ENCODE measurements at regions not wholly inside any gene's neighbourhood (a gene's known extent, or its start where the extent isn't known, plus 50 kb on each side); places are given as distances from the start of the nearest gene placed in this dataset.
"Not testable (repeated sequence)": the region's sequence is repeated elsewhere in the genome, so short reads cannot be mapped to it uniquely, and the experiment has no call there.

DNA sequence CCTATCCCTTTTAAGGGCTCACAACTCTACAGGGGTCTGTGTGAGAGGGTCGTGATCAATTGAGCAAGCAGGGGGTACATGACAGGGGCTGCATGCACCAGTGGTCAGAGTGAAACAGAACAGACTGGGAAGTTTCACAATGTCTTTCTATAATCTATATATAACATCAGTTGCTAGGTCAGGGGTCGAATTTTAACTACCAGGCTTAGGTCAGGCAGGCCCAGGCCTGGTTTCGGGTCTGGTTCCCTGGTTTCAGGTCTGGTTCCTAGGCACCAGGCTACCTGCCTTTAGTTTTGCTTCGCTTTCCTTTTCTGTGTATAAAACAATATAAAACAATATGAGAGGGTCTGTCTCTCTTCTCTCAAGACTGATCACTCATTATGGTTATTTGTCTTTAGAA is 390.2 kb upstream of the CHORDC1 start:
- ATAC-seq; DNase-seq; H3K4me3 Mint-ChIP-seq; H3K9me3 Mint-ChIP-seq (ENCODE audit: low read depth); H3K27ac Mint-ChIP-seq; H3K36me3 Mint-ChIP-seq; H3K4me1 Mint-ChIP-seq; CTCF ChIA-PET; H3K27me3 Mint-ChIP-seq: not testable (repeated sequence)

DNA sequence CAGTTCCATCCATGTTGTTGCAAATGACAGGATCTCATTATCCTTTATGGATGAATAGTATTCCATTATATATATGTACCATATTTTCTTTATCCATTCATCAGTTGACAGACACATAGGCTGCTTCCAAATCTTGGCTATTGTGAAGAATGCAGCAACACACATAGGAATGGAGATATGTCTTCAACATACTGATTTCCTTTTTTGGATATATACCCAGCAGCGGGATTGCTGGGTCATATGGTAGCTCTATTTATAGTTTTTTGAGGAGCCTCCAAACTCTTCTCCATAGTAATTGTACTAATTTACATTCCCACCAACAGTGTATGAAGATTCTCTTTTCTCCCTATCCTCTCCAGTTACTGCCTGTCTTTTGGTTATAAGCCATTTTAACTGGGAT is 383.9 kb upstream of the CHORDC1 start:
- ATAC-seq (no peak), DNase-seq (no peak)
- Mint-ChIP-seq H3K4me3 (no peak overlapping the region), H3K27me3 (no peaks in the 10 kb centered on the region), H3K9me3 (ENCODE audit: low read depth) (peaks cover 2% of the 10 kb centered on the region), H3K36me3 (no peaks in the 10 kb centered on the region), H3K4me1 (no peaks in the 10 kb centered on the region), H3K27ac (no peak overlapping the region)
- CTCF ChIA-PET = no interaction called here

DNA sequence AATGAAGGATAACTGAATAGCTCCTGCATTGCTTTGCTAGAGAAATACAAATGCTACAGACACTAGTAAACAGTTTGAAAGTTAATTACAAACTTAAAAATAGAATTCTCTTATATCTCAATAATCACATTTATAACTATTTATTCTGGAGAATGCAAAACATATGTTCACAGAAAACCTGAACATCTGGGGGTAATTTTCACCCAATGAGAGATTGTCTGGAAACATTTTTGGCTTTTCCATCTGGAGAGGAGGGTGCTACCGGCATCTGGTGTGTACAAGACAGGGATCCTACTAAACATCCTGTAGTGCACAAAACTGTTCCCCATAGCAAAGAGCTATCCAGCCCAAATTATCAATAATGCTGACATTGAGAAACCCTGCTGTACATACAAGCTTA is 378.4 kb upstream of the CHORDC1 start:
- H3K36me3 Mint-ChIP-seq = no peaks in the 10 kb centered on the region
- ATAC-seq (no peak), DNase-seq (no peak)
- H3K27ac Mint-ChIP-seq = no peak overlapping the region
- H3K4me3 Mint-ChIP-seq = no peak overlapping the region
- peaks cover 3% of the 10 kb centered on the region for H3K9me3 Mint-ChIP-seq (ENCODE audit: low read depth)
- CTCF ChIA-PET = no interaction called here
- H3K27me3 Mint-ChIP-seq = no peaks in the 10 kb centered on the region
- H3K4me1 Mint-ChIP-seq = no peaks in the 10 kb centered on the region

DNA sequence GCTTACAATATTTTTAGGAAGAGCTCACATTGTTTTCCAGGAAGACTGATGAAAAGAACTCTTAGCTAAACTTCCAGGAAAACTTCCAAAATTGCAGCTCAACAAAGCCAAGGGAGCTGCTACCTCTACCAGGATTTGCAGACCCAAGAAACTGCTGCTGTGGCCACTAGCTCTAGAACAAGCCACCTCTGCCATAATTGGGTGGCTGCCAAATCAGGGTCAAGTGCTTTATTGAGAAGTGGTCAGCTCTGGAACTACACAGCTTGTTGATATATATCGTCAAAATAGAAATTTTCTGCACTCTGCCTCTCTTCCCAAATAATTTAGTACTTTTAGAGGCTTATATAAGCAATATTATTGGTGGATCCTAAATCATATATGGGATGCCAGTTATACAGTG is 371.8 kb upstream of the CHORDC1 start:
- H3K9me3 Mint-ChIP-seq (ENCODE audit: low read depth) = peaks cover 2% of the 10 kb centered on the region
- H3K36me3 Mint-ChIP-seq = no peaks in the 10 kb centered on the region
- CTCF ChIA-PET = no interaction called here
- no peak overlapping the region for H3K4me3 Mint-ChIP-seq
- ATAC-seq (no peak), DNase-seq (no peak)
- H3K27me3 Mint-ChIP-seq = no peaks in the 10 kb centered on the region
- no peak overlapping the region for H3K27ac Mint-ChIP-seq
- H3K4me1 Mint-ChIP-seq = no peaks in the 10 kb centered on the region

DNA sequence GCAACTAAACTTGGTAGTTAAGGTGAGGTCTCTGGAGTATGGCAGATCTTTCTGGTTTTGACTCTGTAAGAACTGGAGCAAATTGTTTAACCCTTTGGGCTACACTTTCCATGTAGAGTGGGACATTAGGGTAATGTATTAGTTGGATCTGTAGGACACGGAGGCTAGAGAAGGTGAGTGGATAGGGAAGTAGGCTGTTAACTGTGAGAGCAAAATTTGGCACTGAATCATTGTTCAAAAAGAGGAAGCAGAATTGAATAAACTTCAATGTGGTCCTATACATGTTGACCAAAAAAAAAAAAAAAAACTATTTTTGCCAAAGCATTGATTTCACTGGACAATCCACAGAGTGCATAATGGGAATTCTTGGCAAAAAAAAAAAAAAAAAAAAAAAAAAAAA is 370.2 kb upstream of the CHORDC1 start:
- H3K36me3 Mint-ChIP-seq = no peaks in the 10 kb centered on the region
- CTCF ChIA-PET = no interaction called here
- no peak overlapping the region for H3K4me3 Mint-ChIP-seq
- no peak for DNase-seq
- no peaks in the 10 kb centered on the region for H3K27me3 Mint-ChIP-seq
- H3K9me3 Mint-ChIP-seq (ENCODE audit: low read depth) = peaks cover 2% of the 10 kb centered on the region
- ATAC-seq = no peak
- no peak overlapping the region for H3K27ac Mint-ChIP-seq
- no peaks in the 10 kb centered on the region for H3K4me1 Mint-ChIP-seq

DNA sequence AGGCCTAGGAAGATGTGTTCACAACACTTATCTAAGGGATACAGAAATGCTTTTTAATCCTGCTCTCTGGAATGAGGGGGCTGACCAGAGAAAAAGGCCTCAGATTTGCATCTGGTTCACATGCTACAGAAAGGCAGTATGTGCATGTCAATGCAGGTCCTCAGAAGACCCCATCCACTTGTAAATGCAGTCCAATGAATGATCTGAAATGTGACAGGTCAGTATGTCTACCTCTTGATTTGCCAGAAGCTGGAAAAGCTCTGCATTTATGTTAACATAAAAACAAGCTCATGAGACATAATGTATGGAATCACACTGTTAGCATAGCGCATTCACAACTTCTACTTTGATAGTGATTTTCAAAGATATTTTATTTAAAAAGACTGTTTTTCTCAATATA is 367.4 kb upstream of the CHORDC1 start:
- Mint-ChIP-seq H3K27ac (no peak overlapping the region), H3K4me3 (no peak overlapping the region), H3K27me3 (no peaks in the 10 kb centered on the region), H3K36me3 (no peaks in the 10 kb centered on the region), H3K9me3 (ENCODE audit: low read depth) (no peaks in the 10 kb centered on the region), H3K4me1 (no peaks in the 10 kb centered on the region)
- ATAC-seq (no peak), DNase-seq (no peak)
- CTCF ChIA-PET = no interaction called here

DNA sequence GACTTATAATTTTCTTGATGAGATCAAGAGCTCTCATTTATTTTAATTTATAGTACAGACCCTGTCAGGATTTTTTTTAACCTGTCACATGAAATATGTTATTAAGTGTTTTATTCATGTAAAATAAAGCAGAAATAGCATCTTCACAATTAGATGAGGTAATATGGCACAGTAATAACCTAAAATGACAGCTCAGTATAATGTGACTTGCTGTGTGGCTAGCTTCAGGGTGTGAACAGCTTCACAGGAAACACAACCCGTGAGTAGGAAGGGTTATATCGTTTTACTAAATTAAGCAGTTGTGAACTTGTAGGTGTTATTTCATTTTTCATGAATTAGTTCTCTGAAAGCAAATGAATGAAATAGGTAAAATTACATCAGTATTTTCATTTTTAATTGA is 366.9 kb upstream of the CHORDC1 start:
- ATAC-seq (no peak), DNase-seq (no peak)
- no peaks in the 10 kb centered on the region for H3K36me3 Mint-ChIP-seq
- H3K27me3 Mint-ChIP-seq = no peaks in the 10 kb centered on the region
- H3K27ac Mint-ChIP-seq = no peak overlapping the region
- H3K9me3 Mint-ChIP-seq (ENCODE audit: low read depth) = no peaks in the 10 kb centered on the region
- no peak overlapping the region for H3K4me3 Mint-ChIP-seq
- CTCF ChIA-PET = no interaction called here
- H3K4me1 Mint-ChIP-seq = no peaks in the 10 kb centered on the region

DNA sequence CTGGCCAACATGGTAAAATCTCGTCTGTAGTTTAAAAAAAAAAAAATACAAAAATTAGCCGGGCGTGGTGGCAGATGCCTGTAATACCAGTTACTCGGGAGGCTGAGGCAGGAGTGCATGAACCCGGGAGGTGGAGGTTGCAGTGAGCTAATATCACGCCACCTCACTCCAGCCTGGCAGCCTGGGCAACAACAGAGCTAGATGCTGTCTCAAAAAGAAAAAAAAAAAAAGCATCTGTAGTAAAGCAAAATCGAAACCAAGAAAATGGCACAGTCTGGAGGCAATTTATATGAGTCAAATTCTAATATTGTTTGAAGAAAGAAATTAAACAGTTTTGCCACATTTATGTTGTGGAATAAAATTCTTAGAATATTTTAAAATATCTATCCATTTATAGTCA is 365.0 kb upstream of the CHORDC1 start:
- H3K4me1 Mint-ChIP-seq = no peaks in the 10 kb centered on the region
- ATAC-seq = no peak
- no peaks in the 10 kb centered on the region for H3K27me3 Mint-ChIP-seq
- H3K4me3 Mint-ChIP-seq = no peak overlapping the region
- CTCF ChIA-PET = no interaction called here
- no peaks in the 10 kb centered on the region for H3K9me3 Mint-ChIP-seq (ENCODE audit: low read depth)
- no peak for DNase-seq
- no peaks in the 10 kb centered on the region for H3K36me3 Mint-ChIP-seq
- no peak overlapping the region for H3K27ac Mint-ChIP-seq

DNA sequence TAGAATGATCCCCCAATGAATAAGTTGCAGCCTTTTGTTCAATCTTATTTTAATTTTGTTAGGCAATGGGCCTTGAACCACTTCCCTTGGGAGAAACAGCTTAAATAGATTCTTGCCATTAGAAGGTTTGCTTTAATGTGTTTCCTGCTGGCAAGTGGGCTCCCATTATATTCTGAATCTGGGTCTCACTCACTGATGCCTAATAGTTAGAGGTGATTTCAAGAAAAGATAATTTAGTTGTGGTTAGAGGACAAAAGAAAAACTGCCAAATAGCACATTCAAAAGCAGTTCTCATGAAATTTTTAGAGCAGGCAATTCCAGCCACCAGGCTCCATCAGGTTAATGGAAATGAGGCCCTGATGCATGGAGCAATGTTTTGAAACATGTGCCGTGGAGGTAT is 362.6 kb upstream of the CHORDC1 start:
- peaks cover 2% of the 10 kb centered on the region for H3K36me3 Mint-ChIP-seq
- no peaks in the 10 kb centered on the region for H3K27me3 Mint-ChIP-seq
- H3K4me3 Mint-ChIP-seq = no peak overlapping the region
- DNase-seq (no peak), ATAC-seq (no peak)
- no peak overlapping the region for H3K27ac Mint-ChIP-seq
- H3K9me3 Mint-ChIP-seq (ENCODE audit: low read depth) = peaks cover 2% of the 10 kb centered on the region
- CTCF ChIA-PET = no interaction called here
- no peaks in the 10 kb centered on the region for H3K4me1 Mint-ChIP-seq

DNA sequence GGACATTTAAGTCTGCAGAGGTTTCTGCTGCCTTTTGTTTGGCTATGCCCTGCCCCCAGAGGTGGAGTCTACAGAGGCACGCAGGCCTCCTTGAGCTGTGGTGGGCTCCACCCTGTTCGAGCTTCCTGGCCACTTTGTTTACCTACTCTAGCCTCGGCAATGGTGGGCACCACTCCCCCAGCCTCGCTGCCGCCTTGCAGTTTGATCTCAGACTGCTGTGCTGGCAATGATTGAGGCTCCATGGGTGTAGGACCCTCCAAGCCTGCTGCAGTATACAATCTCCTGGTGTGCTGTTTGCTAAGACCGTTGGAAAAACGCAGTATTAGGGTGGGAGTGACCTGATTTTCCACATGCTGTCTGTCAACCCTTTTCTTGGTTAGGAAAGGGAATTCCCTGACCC is 360.1 kb upstream of the CHORDC1 start:
- DNase-seq; CTCF ChIA-PET; H3K27ac Mint-ChIP-seq; H3K36me3 Mint-ChIP-seq; ATAC-seq; H3K27me3 Mint-ChIP-seq; H3K4me3 Mint-ChIP-seq; H3K4me1 Mint-ChIP-seq; H3K9me3 Mint-ChIP-seq (ENCODE audit: low read depth): not testable (repeated sequence)

DNA sequence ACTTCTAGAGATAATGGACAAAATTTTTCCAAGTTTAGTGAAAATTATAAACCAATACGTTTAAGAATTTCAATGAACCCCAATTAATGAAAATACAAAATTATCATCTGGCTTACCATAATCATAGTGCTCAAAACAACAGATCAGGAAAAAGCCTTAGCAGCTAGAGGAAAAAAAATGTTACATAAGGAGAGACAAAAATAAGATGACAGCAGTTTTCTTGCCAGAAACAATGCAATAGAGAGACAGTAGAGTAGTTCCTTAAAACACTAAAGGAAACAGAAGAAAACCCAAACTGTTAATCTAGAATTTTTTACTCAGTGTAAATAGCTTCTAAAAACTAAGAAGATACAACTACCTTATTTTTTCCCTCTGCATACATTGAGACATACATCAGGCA is 341.7 kb upstream of the CHORDC1 start:
- no peaks in the 10 kb centered on the region for H3K36me3 Mint-ChIP-seq
- no peaks in the 10 kb centered on the region for H3K27me3 Mint-ChIP-seq
- ATAC-seq (no peak), DNase-seq (no peak)
- no peaks in the 10 kb centered on the region for H3K4me1 Mint-ChIP-seq
- H3K4me3 Mint-ChIP-seq = no peak overlapping the region
- CTCF ChIA-PET = no interaction called here
- H3K9me3 Mint-ChIP-seq (ENCODE audit: low read depth) = peaks cover 3% of the 10 kb centered on the region
- H3K27ac Mint-ChIP-seq = no peak overlapping the region

DNA sequence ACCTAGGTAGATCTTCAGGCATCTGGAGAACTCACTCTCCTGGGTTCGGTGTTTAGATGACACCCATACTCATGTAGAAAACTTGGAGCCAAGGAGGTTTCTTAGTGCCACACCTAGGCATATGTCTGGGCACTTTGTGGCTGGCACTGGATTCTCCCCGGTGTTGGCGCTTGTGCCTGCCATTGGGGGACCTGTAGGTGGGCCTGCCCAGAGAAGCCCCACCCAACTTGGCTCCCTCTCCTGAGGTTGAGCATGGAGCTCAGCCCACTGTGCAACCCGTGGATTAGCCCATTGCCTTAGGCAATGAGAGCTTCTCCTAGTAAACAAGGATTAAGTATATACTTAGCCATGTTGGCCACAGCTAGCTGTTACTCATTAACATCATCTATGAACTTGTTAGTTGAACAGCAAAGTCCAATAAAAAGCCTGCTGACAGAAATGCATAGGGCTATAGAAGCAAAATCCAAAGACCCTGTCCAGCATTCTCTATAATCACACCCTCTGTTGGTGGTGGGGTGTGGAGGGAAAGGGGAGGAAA is 335.5 kb upstream of the CHORDC1 start:
- Mint-ChIP-seq H3K4me1 (no peaks in the 10 kb centered on the region), H3K27me3 (no peaks in the 10 kb centered on the region), H3K4me3 (no peak overlapping the region), H3K9me3 (ENCODE audit: low read depth) (peaks cover 3% of the 10 kb centered on the region), H3K27ac (no peak overlapping the region), H3K36me3 (no peaks in the 10 kb centered on the region)
- CTCF ChIA-PET = interaction anchor here (0.7 kb wide), 1 partner anchor 485 kb away, joined by 3 read pairs; no protein-coding TSS in a partner anchor
- DNase-seq (no peak), ATAC-seq (no peak)

DNA sequence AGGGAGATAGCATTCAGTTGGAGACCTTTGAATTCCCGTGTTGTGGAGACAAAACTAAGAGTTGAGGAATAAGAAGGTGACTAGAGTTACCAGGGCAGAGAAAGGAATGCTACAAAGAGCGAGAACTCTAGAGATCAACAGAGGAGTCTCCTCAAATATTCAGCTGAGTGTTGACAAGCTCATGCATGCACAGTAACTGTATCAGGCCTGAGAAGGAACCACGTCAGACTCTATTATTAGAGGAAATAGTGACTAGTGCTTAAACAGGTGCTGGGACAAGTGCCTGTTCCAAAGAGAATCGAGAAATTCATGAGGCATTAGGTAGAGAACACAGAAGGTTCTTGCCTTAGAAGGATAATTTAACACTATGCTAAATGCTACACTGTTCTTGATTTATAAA is 333.8 kb upstream of the CHORDC1 start:
- Mint-ChIP-seq H3K27me3 (no peaks in the 10 kb centered on the region), H3K27ac (no peak overlapping the region), H3K36me3 (no peaks in the 10 kb centered on the region), H3K4me3 (no peak overlapping the region), H3K4me1 (no peaks in the 10 kb centered on the region), H3K9me3 (ENCODE audit: low read depth) (peaks cover 3% of the 10 kb centered on the region)
- CTCF ChIA-PET = no interaction called here
- ATAC-seq = no peak
- no peak for DNase-seq

DNA sequence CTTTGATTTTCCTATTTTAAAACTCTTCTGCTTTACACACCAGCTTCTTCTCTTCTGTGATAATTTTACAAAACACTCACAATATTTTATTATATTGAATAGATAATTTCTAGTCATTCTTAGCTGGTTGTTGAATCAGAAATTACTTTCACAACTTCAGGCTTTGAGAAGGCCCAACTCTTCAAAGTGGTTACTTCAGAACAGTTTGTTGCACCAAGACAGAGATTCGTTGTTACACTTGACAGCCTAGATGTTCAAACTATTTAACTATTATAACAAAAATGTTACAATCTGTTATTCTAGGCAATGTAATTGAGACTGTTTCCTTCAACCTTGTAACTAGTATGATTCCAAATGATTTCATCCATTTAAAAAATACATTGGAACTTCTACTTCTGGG is 333.2 kb upstream of the CHORDC1 start:
- Mint-ChIP-seq H3K36me3 (no peaks in the 10 kb centered on the region), H3K27ac (no peak overlapping the region), H3K27me3 (no peaks in the 10 kb centered on the region), H3K4me1 (no peaks in the 10 kb centered on the region), H3K9me3 (ENCODE audit: low read depth) (peaks cover 3% of the 10 kb centered on the region), H3K4me3 (no peak overlapping the region)
- CTCF ChIA-PET = no interaction called here
- DNase-seq = no peak
- no peak for ATAC-seq

DNA sequence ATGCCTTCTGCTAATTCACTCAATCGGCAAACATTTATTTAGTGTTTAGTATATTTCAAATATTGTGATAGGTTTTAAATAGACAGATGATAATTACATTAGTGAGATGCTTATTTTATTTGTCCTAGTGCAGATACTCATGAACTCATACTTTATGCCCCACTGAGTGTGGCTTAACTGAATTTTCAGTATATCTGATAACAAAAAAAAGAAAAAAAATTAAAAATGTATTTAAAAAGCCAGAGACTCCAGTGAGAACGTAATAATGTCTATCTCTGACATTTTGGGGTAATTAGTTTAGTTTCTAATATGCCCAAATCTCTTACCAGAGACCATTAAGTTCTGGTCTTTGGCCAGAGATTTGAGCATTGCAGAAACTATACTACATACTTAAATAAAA is 332.6 kb upstream of the CHORDC1 start:
- no peak for DNase-seq
- Mint-ChIP-seq H3K4me3 (no peak overlapping the region), H3K27ac (no peak overlapping the region), H3K4me1 (no peaks in the 10 kb centered on the region), H3K27me3 (no peaks in the 10 kb centered on the region), H3K9me3 (ENCODE audit: low read depth) (no peaks in the 10 kb centered on the region), H3K36me3 (no peaks in the 10 kb centered on the region)
- CTCF ChIA-PET = no interaction called here
- ATAC-seq = no peak
